ENCODE measurements at regions not wholly inside any gene's neighbourhood (a gene's known extent, or its start where the extent isn't known, plus 50 kb on each side); places are given as distances from the start of the nearest gene placed in this dataset.
A peak's percentile ranks its signal among the peaks of the same experiment; 100 is the strongest.

DNA sequence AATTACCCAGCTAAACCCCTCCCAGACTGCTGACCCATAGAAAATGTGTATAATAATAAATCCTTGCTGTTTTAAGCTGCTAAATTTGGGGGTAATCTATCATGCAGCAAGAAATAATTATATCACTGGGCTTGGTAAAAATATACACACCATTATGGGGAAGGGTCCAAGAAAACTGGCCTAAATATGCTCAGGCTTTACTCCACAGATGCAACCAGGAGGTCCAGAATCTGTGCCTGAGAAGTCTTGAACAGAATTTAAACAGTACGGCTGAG is 102.5 kb upstream of the SLC44A1 start:
- DNase-seq: no peak
- Histone ChIP-seq H3K9me3 (replicated peaks in 1 of 2; ENCODE audit: control insufficient read depth in 1 of 2, insufficient read depth in 1 of 2, low read length in 2 of 2) (no peaks in the 10 kb centered on the region), H3K27ac (ENCODE audit: low read depth in 1 of 2, low read length in 2 of 2) (peak overlapping the region; percentile 66 to 91), H4K20me1 (ENCODE audit: insufficient read depth, low read length) (no peaks in the 10 kb centered on the region), H3K4me3 (replicated peaks in 1 of 3; ENCODE audit: low read depth in 2 of 3, low read length in 3 of 3) (no peak overlapping the region), H3K36me3 (replicated peaks in 1 of 2; ENCODE audit: control insufficient read depth in 1 of 2, insufficient read depth in 2 of 2, low read length in 2 of 2) (no peaks in the 10 kb centered on the region), H3K79me2 (ENCODE audit: insufficient read depth, low read length) (no peaks in the 10 kb centered on the region), H3K9ac (ENCODE audit: insufficient read depth, low read length, poor library complexity, severe bottlenecking) (peak overlapping the region; percentile 52), H2AFZ (ENCODE audit: insufficient read depth, low read depth, low read length, poor library complexity, severe bottlenecking) (no peak overlapping the region), H3K4me1 (ENCODE audit: control insufficient read depth in 1 of 2, insufficient read depth in 2 of 2, low read length in 2 of 2) (peaks cover 44 to 49% of the 10 kb centered on the region in 2 donors), H3K4me2 (replicated peaks; ENCODE audit: extremely low read depth, low read length, poor library complexity, severe bottlenecking) (no peak overlapping the region), H3K27me3 (ENCODE audit: control insufficient read depth in 2 of 2, insufficient read depth in 2 of 2, low read length in 2 of 2) (no peaks in the 10 kb centered on the region)
- intact Hi-C loops (cut with micrococcal nuclease): loop anchor here (1.0 to 10.0 kb wide), 6 partner anchors 75 to 280 kb away; no protein-coding TSS in a partner anchor
- no CpG with 5 or more reads among the region's 1 CpG for WGBS (ENCODE audit: insufficient coverage)
- Mint-ChIP-seq H3K4me1 (peaks cover 47% of the 10 kb centered on the region), H3K9me3 (peaks cover 0 to 3% (median 0%) of the 10 kb centered on the region in 7 donors), H3K4me3 (peak overlapping the region in 1 of 2 donors; percentile 21), H3K36me3 (peaks cover 0 to 2% of the 10 kb centered on the region in 2 donors), H3K27ac (peak overlapping the region; percentile 88 to 99 (median 92)), H3K27me3 (ENCODE audit: low read depth in 3 of 3) (peaks cover 0 to 3% (median 2%) of the 10 kb centered on the region in 3 donors)
- no peak for TF ChIP-seq CTCF (IDR thresholded peaks at IDR 0.05)

DNA sequence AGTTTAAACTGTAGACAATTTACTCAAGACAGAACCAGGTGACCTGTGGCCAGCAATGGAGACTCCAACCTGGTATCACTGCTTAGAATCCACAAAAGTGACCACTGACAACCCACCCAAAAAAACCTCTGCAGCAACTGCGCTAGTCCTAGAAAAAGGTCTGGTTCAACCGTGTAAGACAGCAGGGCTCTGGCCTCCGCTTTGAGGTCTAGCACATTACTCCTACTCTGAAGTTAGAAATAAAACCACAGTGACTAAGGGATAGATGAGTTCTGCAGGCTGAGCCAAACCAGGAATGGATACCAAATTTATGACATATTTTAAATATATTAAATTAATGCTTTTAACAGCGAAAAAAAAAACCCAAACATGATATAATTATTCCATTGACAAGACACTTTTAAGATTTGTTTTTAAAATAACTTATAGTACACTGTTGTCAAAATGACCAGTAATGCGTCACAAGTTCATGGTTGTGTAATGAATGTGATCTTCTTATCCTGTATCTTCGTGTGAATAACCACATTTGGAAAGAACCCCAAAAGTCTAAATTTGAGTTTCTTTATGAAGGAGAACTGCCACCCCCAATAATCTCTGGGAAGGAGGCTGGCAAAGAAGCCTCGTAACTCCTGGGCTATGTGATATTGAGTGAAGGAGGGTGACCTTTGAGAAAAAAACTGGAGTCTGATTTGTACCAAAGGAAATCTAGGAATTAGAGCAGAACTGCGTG is 101.9 kb upstream of the SLC44A1 start:
- Histone ChIP-seq H3K4me2 (replicated peaks; ENCODE audit: extremely low read depth, low read length, poor library complexity, severe bottlenecking) (peak overlapping the region; percentile 18), H2AFZ (ENCODE audit: insufficient read depth, low read depth, low read length, poor library complexity, severe bottlenecking) (peak overlapping the region; percentile 7), H3K9ac (ENCODE audit: insufficient read depth, low read length, poor library complexity, severe bottlenecking) (peak overlapping the region; percentile 52), H3K27ac (ENCODE audit: low read depth in 1 of 2, low read length in 2 of 2) (peak overlapping the region; percentile 66 to 91), H3K4me3 (replicated peaks in 1 of 3; ENCODE audit: low read depth in 2 of 3, low read length in 3 of 3) (no peak overlapping the region), H3K4me1 (ENCODE audit: control insufficient read depth in 1 of 2, insufficient read depth in 2 of 2, low read length in 2 of 2) (peaks cover 44 to 49% of the 10 kb centered on the region in 2 donors), H3K79me2 (ENCODE audit: insufficient read depth, low read length) (no peaks in the 10 kb centered on the region), H3K27me3 (ENCODE audit: control insufficient read depth in 2 of 2, insufficient read depth in 2 of 2, low read length in 2 of 2) (no peaks in the 10 kb centered on the region), H4K20me1 (ENCODE audit: insufficient read depth, low read length) (no peaks in the 10 kb centered on the region), H3K36me3 (replicated peaks in 1 of 2; ENCODE audit: control insufficient read depth in 1 of 2, insufficient read depth in 2 of 2, low read length in 2 of 2) (no peaks in the 10 kb centered on the region), H3K9me3 (replicated peaks in 1 of 2; ENCODE audit: control insufficient read depth in 1 of 2, insufficient read depth in 1 of 2, low read length in 2 of 2) (no peaks in the 10 kb centered on the region)
- WGBS (ENCODE audit: insufficient coverage): 0% methylated on average over 1 of the region's 8 CpGs
- H3K36me3 Mint-ChIP-seq: peaks cover 0 to 2% of the 10 kb centered on the region in 2 donors
- intact Hi-C loops (cut with micrococcal nuclease): loop anchor here (5.0 to 10.0 kb wide), 5 partner anchors 75 to 280 kb away; no protein-coding TSS in a partner anchor
- no peak for TF ChIP-seq CTCF (IDR thresholded peaks at IDR 0.05)
- peak; percentile 76 to 89 (median 89) for DNase-seq
- peaks cover 0 to 3% (median 0%) of the 10 kb centered on the region in 7 donors for H3K9me3 Mint-ChIP-seq
- peaks cover 0 to 3% (median 2%) of the 10 kb centered on the region in 3 donors for H3K27me3 Mint-ChIP-seq (ENCODE audit: low read depth in 3 of 3)
- peaks cover 47% of the 10 kb centered on the region for H3K4me1 Mint-ChIP-seq
- peak overlapping the region in 1 of 2 donors; percentile 6 for H3K4me3 Mint-ChIP-seq
- H3K27ac Mint-ChIP-seq: peak overlapping the region; percentile 92 to 99 (median 96)

Measured in CD14-positive monocyte (primary cell).